NB4 (cell line): ENCODE measurements at regions not wholly inside any gene's neighbourhood (a gene's known extent, or its start where the extent isn't known, plus 50 kb on each side); places are given as distances from the start of the nearest gene placed in this dataset.

Source experiments
- DNase-seq: peaks from one replicate; pipeline ENCODE4 v3.0.0; 2010; ENCODE audit warnings: low read depth
- H3K4me3 ChIP-seq: one replicate; pipeline ENCODE4 v1.5.1; 2011; ENCODE audit warnings: mild to moderate bottlenecking, low read depth, low read length, moderate library complexity
- CTCF ChIP-seq: IDR thresholded peaks from one replicate; pipeline ENCODE4 v1.5.1; 2012; ENCODE audit warnings: low read depth, low read length
- MAX ChIP-seq: IDR thresholded peaks from 2 replicates; pipeline ENCODE4 v1.6.1; 2011; ENCODE audit warnings: low read depth, low read length
- MYC ChIP-seq: IDR thresholded peaks from 2 replicates; pipeline ENCODE4 v1.6.1; 2011; ENCODE audit warnings: low read depth, low read length
- POLR2A ChIP-seq: IDR thresholded peaks from 2 replicates; pipeline ENCODE4 v1.6.1; 2011; ENCODE audit warnings: mild to moderate bottlenecking; ENCODE audit not compliant: insufficient read length; ENCODE audit errors: extremely low read depth

DNA sequence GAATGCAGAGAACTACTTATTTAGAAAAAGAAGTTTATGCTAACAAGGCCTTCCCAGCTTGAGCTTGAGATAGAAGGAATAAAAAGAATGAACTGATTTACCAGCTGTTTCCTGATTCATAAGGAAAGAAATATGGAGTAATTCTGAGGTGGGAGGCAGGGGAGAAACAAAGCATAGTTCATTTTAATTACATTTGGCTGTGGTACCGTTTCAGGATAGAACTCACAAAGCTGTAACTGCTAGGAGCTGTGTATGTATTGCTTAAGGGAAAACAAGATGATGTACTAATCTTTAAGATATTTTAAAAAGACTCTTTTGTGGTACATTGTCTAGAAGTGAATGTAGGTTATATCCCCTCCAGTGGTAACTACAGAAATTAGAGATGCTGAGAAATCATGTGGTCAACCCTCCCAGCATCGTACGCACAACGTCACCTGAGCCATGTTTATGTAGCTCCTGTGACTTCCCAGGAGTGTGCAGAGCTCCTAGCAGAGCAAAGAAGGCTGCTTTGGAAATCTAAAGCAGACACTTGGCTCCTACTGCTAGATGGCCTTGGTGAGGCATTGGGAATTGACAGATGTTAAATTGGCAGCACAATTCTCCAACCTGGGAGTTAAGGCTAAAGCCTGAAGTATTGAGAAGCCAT lies 208.3 kb upstream of the VLDLR start:
- TF ChIP-seq POLR2A (no peak), MYC (no peak), MAX (no peak), CTCF (no peak)
- H3K4me3 ChIP-seq: no peak overlapping the region
- DNase-seq: no peak

- DNase-seq: no peak
Observed at GRCh38 chr9:2414465-2414864, 207.1 kb upstream of the VLDLR start.

GRCh38 chr9:2415326-2415725 lies 206.3 kb upstream of the VLDLR start:
- H3K4me3 ChIP-seq: no peak overlapping the region
- no peak for TF ChIP-seq CTCF
- TF ChIP-seq MYC: no peak
- TF ChIP-seq MAX: no peak
- no peak for TF ChIP-seq POLR2A
- no peak for DNase-seq

More at GRCh38 chr9:2414465-2414864, 207.1 kb upstream of the VLDLR start:
- no peak for TF ChIP-seq MAX
- H3K4me3 ChIP-seq: no peak overlapping the region

- H3K4me3 ChIP-seq: no peak overlapping the region
- DNase-seq: no peak
- TF ChIP-seq CTCF (no peak), POLR2A (no peak), MAX (no peak), MYC (no peak)
Observed at GRCh38 chr9:2417730-2418129, 203.9 kb upstream of the VLDLR start.

DNA sequence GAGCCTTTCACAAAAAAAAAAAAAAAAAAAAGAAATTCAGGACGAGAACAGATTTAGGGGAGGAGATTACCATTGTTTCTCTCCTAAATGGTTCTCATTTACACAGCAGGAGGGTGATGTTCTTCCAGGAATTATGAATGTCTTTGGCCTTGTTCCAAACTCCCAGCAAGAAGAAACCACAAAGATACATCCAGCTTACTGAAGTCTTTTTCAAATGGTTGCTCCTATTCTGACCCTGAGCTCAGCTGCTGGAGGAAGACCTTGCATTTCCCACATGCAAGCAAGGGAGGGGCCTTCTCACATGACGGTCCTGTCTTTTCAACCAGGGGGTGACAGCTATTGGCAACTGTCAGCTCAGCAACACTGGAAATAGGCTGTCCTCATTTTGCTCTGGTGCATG lies 203.0 kb upstream of the VLDLR start:
- TF ChIP-seq MYC: no peak
- TF ChIP-seq MAX: no peak
- TF ChIP-seq POLR2A: no peak
- no peak for TF ChIP-seq CTCF
- DNase-seq: no peak
- no peak overlapping the region for H3K4me3 ChIP-seq

DNA sequence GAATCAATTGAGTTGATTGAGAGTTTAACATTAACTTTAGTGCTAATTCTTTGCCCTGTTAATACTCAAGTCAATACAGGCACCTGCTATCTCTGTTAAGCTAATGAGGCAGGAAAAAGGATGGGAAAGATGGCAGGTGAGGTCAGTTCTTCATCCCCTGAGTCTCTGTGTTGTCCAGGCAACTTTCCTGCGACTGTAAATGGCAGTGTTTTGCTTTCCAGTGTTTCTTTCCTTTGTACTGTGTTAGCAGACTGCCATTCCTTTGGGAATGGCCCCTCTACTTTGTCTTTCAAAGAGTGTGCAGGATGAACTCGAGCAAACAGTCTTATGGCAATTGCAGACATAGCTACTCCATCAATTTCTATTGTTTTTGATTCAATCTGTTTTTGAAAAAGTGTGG lies 202.2 kb upstream of the VLDLR start:
- TF ChIP-seq MYC: no peak
- TF ChIP-seq CTCF: no peak
- no peak for TF ChIP-seq MAX
- no peak for TF ChIP-seq POLR2A
- H3K4me3 ChIP-seq: no peak overlapping the region
- no peak for DNase-seq
